ENCODE measurements at regions not wholly inside any gene's neighbourhood (a gene's known extent, or its start where the extent isn't known, plus 50 kb on each side); places are given as distances from the start of the nearest gene placed in this dataset.

DNA sequence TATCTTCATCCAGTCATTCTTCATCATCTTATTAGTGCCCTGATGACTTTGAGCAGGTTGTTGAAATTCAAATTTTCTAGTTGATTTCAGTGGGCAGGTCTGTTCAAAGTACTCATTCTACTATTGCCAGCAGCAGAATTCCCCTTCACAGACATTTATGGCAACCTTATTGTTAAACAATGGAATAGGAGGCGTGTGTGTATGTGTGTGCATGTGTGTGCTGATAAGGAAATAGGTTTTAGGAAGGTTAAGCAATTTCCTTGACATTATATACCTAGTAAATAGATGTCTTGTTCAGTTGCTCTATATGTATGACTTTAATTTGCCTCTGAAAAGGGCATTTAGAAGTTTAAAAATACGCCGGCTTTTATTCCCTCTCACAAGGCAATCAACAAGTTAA lies 601.4 kb upstream of the CA10 start:
- H3K27ac Mint-ChIP-seq (ENCODE audit: unreplicated experiment): no peak overlapping the region
- TF ChIP-seq, protein P1, sequence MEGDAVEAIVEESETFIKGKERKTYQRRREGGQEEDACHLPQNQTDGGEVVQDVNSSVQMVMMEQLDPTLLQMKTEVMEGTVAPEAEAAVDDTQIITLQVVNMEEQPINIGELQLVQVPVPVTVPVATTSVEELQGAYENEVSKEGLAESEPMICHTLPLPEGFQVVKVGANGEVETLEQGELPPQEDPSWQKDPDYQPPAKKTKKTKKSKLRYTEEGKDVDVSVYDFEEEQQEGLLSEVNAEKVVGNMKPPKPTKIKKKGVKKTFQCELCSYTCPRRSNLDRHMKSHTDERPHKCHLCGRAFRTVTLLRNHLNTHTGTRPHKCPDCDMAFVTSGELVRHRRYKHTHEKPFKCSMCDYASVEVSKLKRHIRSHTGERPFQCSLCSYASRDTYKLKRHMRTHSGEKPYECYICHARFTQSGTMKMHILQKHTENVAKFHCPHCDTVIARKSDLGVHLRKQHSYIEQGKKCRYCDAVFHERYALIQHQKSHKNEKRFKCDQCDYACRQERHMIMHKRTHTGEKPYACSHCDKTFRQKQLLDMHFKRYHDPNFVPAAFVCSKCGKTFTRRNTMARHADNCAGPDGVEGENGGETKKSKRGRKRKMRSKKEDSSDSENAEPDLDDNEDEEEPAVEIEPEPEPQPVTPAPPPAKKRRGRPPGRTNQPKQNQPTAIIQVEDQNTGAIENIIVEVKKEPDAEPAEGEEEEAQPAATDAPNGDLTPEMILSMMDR (IDR thresholded peaks at IDR 0.05; ENCODE audit: insufficient read depth in 1 of 2, low read depth in 1 of 2, low read length in 1 of 2, severe bottlenecking in 1 of 2, unreplicated experiment in 1 of 2): no peak

DNA sequence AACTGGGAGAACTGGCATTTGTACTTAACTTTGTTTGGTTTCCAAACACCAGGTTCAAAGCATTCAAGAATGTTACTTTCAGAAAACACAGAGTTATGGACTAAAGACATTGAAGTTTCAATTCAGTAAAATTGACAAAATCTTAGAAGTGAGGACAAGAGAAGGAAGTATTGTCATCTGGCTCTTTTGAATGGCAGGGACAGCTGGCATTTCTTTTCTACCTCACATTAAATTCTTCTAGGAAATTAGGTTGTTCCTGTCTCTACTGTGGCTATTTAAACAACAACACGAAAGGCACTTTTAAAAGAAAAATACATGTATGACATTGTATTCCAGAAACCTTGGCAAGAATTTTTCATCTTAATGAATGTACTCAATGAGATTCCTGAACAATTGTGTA lies 600.0 kb upstream of the CA10 start:
- no peaks in the 10 kb centered on the region for H3K9me3 Mint-ChIP-seq (ENCODE audit: unreplicated experiment)
- no peaks in the 10 kb centered on the region for H3K4me1 Mint-ChIP-seq (ENCODE audit: low read depth, unreplicated experiment)
- H3K36me3 Mint-ChIP-seq (ENCODE audit: insufficient read depth, unreplicated experiment): no peaks in the 10 kb centered on the region
- Histone ChIP-seq H3K4me3 (ENCODE audit: low read depth, low read length) (no peak overlapping the region), H3K4me1 (no peaks in the 10 kb centered on the region), H3K27me3 (replicated peaks; ENCODE audit: control insufficient read depth, insufficient read depth, low read length) (no peaks in the 10 kb centered on the region), H3K9me3 (no peaks in the 10 kb centered on the region), H3K36me3 (ENCODE audit: control insufficient read depth, insufficient read depth, low read length) (no peaks in the 10 kb centered on the region)
- ChIA-PET CTCF (no interaction called here), POLR2A (no interaction called here)
- H3K27ac Mint-ChIP-seq (ENCODE audit: unreplicated experiment): no peak overlapping the region
- TF ChIP-seq, protein P1 (IDR thresholded peaks at IDR 0.05; ENCODE audit: insufficient read depth in 1 of 2, low read depth in 1 of 2, low read length in 1 of 2, severe bottlenecking in 1 of 2, unreplicated experiment in 1 of 2): no peak
- H3K4me3 Mint-ChIP-seq (ENCODE audit: unreplicated experiment): no peak overlapping the region
- intact Hi-C loops (cut with micrococcal nuclease; ENCODE audit: unreplicated experiment): no loop called here
- BruUV-seq (replicated peaks): no TSS peak
- no peak for DNase-seq
- no peaks in the 10 kb centered on the region for H3K27me3 Mint-ChIP-seq (ENCODE audit: insufficient read depth, unreplicated experiment)

More for the DNA sequence above, 601.4 kb upstream of the CA10 start:
- Histone ChIP-seq H3K36me3 (ENCODE audit: control insufficient read depth, insufficient read depth, low read length) (no peaks in the 10 kb centered on the region), H3K4me3 (ENCODE audit: low read depth, low read length) (no peak overlapping the region), H3K4me1 (no peaks in the 10 kb centered on the region), H3K27me3 (replicated peaks; ENCODE audit: control insufficient read depth, insufficient read depth, low read length) (no peaks in the 10 kb centered on the region), H3K9me3 (no peaks in the 10 kb centered on the region)
- BruUV-seq (replicated peaks): no TSS peak
- intact Hi-C loops (cut with micrococcal nuclease; ENCODE audit: unreplicated experiment): no loop called here
- DNase-seq: no peak
- POLR2A ChIA-PET: no interaction called here
- no peaks in the 10 kb centered on the region for H3K36me3 Mint-ChIP-seq (ENCODE audit: insufficient read depth, unreplicated experiment)
- no peak overlapping the region for H3K4me3 Mint-ChIP-seq (ENCODE audit: unreplicated experiment)
- H3K4me1 Mint-ChIP-seq (ENCODE audit: low read depth, unreplicated experiment): no peaks in the 10 kb centered on the region
- CTCF ChIA-PET: no interaction called here
- no peaks in the 10 kb centered on the region for H3K9me3 Mint-ChIP-seq (ENCODE audit: unreplicated experiment)
- no peaks in the 10 kb centered on the region for H3K27me3 Mint-ChIP-seq (ENCODE audit: insufficient read depth, unreplicated experiment)

DNA sequence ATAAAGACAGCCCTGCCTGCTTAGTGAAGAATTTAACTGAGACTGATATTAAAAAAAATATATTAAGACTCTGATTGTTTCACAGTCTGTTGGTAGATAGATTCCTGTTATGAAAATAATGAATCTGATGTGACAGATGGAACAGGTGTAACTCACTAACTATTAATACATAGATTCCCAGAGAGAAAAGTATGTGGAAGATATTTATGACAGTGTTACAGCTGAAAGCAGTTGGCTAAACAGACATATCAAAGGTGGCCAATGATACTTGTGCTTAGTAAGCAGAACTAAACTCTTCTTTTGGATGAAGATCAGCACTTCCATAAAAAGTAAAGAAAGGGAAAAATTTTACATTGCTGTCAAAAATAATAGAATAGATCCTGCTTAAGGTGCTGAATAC lies 598.2 kb upstream of the CA10 start:
- no peaks in the 10 kb centered on the region for H3K9me3 ChIP-seq
- no peak for DNase-seq
- intact Hi-C loops (cut with micrococcal nuclease; ENCODE audit: unreplicated experiment): no loop called here
- H3K4me1 Mint-ChIP-seq (ENCODE audit: low read depth, unreplicated experiment): no peaks in the 10 kb centered on the region
- no peaks in the 10 kb centered on the region for H3K27me3 ChIP-seq (replicated peaks; ENCODE audit: control insufficient read depth, insufficient read depth, low read length)
- no peaks in the 10 kb centered on the region for H3K36me3 Mint-ChIP-seq (ENCODE audit: insufficient read depth, unreplicated experiment)
- H3K4me3 ChIP-seq (ENCODE audit: low read depth, low read length): no peak overlapping the region
- H3K4me1 ChIP-seq: no peaks in the 10 kb centered on the region
- BruUV-seq (replicated peaks): no TSS peak
- CTCF ChIA-PET: no interaction called here
- no peaks in the 10 kb centered on the region for H3K36me3 ChIP-seq (ENCODE audit: control insufficient read depth, insufficient read depth, low read length)
- no peaks in the 10 kb centered on the region for H3K27me3 Mint-ChIP-seq (ENCODE audit: insufficient read depth, unreplicated experiment)
- POLR2A ChIA-PET: no interaction called here
- TF ChIP-seq, protein P1 (IDR thresholded peaks at IDR 0.05; ENCODE audit: insufficient read depth in 1 of 2, low read depth in 1 of 2, low read length in 1 of 2, severe bottlenecking in 1 of 2, unreplicated experiment in 1 of 2): no peak
- no peaks in the 10 kb centered on the region for H3K9me3 Mint-ChIP-seq (ENCODE audit: unreplicated experiment)
- H3K27ac Mint-ChIP-seq (ENCODE audit: unreplicated experiment): no peak overlapping the region
- H3K4me3 Mint-ChIP-seq (ENCODE audit: unreplicated experiment): no peak overlapping the region

Data from Caco-2 (cell line).